K562 (cell line): ENCODE measurements at regions not wholly inside any gene's neighbourhood (a gene's known extent, or its start where the extent isn't known, plus 50 kb on each side); places are given as distances from the start of the nearest gene placed in this dataset.

Experiments used
- CBX8 ChIP-seq: fragments of 200-600 bp; sonication (generic); IDR thresholded peaks from 2 replicates; pipeline ENCODE4 v1.6.1; 2012; ENCODE audit warnings: borderline replicate concordance, mixed run types, low read depth, mild to moderate bottlenecking, moderate library complexity, mixed read lengths, low read length, control low read depth, inconsistent platforms; ENCODE audit not compliant: poor library complexity, severe bottlenecking; ENCODE audit errors: extremely low read depth
- CTCF ChIP-seq, 3 experiments: IDR thresholded peaks in 2 of 3; conservative IDR thresholded peaks in 1 of 3; 2 replicates each; pipeline ENCODE4 v1.5.1; 2011 to 2012; ENCODE audit warnings: low read length in 3 of 3, mild to moderate bottlenecking in 3 of 3, control low read depth in 2 of 3, improper control_type of control experiment in 1 of 3, inconsistent platforms in 1 of 3, low read depth in 1 of 3, mixed read lengths in 1 of 3, moderate library complexity in 1 of 3; ENCODE audit not compliant: insufficient read depth in 2 of 3
- DACH1 ChIP-seq: fragments of 450-650 bp; IDR thresholded peaks from 2 replicates; pipeline ENCODE4 v1.6.1; 2018; ENCODE audit not compliant: partially characterized antibody
- LEF1 ChIP-seq: fragments of 450-650 bp; IDR thresholded peaks from 2 replicates; pipeline ENCODE4 v1.6.1; 2016; ENCODE audit warnings: mild to moderate bottlenecking
- RAD21 ChIP-seq, 2 experiments: fragments of 250-450 bp in 1 of 2; fragments of 450-650 bp in 1 of 2; sonication (Bioruptor Pico) in 1 of 2; formaldehyde crosslinking in 1 of 2; IDR thresholded peaks in 1 of 2; conservative IDR thresholded peaks in 1 of 2; 2 replicates each; pipeline versions ENCODE4 v1.4.0 to v1.8.0; 2020 to 2022; ENCODE audit warnings: mild to moderate bottlenecking in 2 of 2, moderate library complexity in 1 of 2
- RCOR1 ChIP-seq, 2 experiments: IDR thresholded peaks; 2 replicates each; pipeline ENCODE4 v1.6.1; 2012; ENCODE audit warnings: low read depth in 2 of 2, low read length in 2 of 2, borderline replicate concordance in 1 of 2, improper control_type of control experiment in 1 of 2
- ZBTB26 ChIP-seq: fragments of 450-650 bp; formaldehyde crosslinking; IDR thresholded peaks from 2 replicates; pipeline ENCODE4 v1.4.0; 2022; ENCODE audit warnings: missing genetic modification characterization

- TF ChIP-seq LEF1: no peak
- no peak for TF ChIP-seq CTCF (IDR thresholded peaks at IDR 0.05 in 2 of 3, conservative IDR thresholded peaks at IDR 0.05 in 1 of 3; ENCODE audit: insufficient read depth in 2 of 3, low read depth in 1 of 3, low read length in 3 of 3)
- no peak for TF ChIP-seq CBX8
- no peak for TF ChIP-seq ZBTB26
- TF ChIP-seq RCOR1 (IDR thresholded peaks at IDR 0.05; ENCODE audit: borderline replicate concordance in 1 of 2, low read depth in 2 of 2, low read length in 2 of 2): no peak
- no peak for TF ChIP-seq RAD21 (CRISPR knock-in tag; conservative IDR thresholded peaks at IDR 0.05 in 1 of 2, IDR thresholded peaks at IDR 0.05 in 1 of 2)
- no peak for TF ChIP-seq DACH1
These were observed 487.1 kb upstream of the C1orf87 start for GRCh38 chr1:60560701-60561100.
